GM19324 (cell line): ENCODE measurements at regions not wholly inside any gene's neighbourhood (a gene's known extent, or its start where the extent isn't known, plus 50 kb on each side); places are given as distances from the start of the nearest gene placed in this dataset.
"Not testable (repeated sequence)": the region's sequence is repeated elsewhere in the genome, so short reads cannot be mapped to it uniquely, and the experiment has no call there.

ENCODE experiments used
- ATAC-seq: cut with Tn5 transposase; IDR thresholded peaks from one replicate; pipeline ENCODE4 v1.9.1; 2021; ENCODE audit warnings: mild to moderate bottlenecking, moderate library complexity; ENCODE audit not compliant: unreplicated experiment, low FRiP score

DNA sequence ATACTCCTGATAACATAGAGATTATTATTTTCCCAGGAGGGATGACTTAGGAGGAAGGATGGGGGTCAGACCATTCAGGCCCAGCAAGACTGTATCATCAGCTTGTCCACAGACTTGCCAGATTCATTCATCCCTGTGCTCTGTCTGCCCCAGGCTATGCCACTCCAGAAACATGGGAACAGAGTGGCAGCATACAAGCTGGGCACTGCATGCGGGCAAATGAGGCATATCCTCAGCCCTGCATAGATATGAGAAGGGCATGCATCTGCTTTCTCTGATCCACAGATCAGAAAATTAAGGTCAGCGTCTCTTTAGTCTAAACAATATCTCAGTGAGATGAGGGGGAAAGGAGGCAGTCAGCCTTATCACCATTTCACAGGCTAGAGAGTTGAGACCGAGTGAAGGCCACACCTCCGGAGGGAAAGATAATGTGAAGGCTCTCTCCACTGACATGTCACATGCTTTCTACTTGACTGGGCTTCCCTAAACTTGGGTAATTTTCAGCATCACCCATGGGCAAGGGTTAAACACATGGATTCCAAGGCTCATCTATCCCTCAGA is 140.5 kb downstream of the TFAP2B start:
- no peak for ATAC-seq

DNA sequence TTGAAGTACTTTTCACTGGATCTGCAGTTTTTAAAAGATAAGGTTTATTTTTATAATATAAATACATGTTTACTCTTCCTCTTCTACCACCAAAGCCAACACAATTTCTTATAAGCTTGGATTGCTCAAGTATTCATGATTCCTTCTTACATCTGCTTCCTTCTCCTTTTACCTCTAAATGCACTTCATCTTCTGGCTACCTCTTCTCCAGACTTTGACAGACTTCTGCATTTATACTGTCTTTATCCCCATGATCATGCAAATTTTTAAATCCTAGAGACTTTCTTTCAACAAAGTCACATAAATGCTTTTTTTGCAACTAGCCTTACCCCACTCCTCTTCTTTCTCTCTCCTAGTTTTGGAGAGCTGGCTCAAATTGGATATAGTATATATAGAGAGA is 142.9 kb downstream of the TFAP2B start:
- no peak for ATAC-seq

DNA sequence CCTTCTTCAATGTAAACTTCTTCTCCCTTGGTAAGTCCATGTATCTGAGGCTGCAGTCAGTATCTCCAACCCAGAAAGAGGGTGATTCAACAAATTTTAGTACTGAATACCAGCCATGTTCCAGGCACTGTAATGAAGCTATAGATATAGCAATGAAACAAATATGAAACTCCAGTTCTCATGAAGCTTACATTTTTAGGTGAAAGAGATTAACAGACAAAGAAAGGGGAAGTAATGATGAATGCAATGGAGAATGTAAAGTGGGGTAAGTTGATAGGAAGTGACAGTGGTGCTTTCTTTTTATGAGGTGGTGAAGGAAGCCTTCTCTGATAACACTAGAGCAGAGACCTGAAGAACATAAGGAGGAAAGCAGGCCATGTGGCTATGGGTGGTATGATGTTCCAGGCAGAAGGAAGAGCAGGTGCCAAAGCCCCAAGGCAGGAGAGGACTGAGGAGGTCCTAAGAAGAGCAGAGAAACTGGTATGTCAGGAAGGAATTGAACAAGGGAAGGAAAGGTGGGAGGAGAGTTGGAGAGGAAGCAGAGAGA is 143.6 kb downstream of the TFAP2B start:
- no peak for ATAC-seq

DNA sequence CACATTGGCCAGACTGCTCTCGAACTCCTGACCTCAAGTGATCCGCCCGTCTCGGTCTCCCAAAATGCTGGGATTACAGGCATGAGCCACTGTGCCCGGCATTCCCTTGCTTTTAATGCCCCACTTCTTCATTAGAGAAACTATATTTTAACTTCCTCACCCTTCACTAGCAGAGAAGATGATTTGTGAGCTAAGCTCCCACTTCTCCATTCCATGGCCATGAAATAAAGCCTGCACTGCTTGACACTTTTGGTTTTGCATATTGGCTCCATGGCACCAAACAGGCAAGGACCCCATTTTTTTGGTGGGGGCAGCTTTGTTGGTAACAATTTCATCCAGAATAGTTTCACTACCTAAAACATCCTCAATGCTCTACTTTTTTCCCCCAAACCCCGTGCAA is 145.3 kb downstream of the TFAP2B start:
- no peak for ATAC-seq

DNA sequence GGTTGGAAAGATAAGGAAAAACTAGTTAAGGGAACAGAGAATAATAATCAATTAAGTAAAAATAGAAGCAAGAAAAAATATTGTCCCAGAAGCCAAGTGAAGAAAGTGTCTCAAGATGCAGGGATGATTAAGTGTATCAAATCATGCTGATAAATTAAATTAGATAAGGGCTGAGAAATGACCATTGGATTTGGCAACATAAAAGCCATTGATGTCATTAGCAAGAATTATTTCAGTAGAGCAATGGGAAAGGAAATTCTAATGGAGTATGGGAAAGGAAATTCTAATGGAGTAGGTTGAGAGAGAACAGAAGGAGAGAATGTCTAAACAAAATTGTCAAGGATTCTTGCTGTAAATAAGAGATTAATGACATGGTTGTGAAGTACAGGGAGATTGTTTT is 146.8 kb downstream of the TFAP2B start:
- no peak for ATAC-seq

DNA sequence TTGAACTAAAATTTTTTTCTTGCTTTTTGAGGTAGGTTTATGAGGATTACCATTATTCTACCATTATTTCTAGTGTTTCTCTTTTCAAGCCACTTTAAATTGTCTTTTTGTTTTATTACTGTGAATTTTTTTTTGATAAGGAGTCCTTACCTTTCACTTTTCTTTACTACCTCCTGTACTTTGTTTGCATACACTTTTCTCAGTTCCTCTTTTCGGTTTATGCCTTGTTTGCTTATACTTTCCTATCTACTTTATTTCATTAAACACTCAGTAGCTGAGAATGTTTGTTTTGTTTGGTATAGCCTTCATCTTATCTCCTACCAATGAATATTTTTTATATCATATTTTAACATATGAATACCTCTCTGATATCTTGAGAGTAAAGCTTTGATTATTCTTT is 147.9 kb downstream of the TFAP2B start:
- peak; percentile 90 for ATAC-seq

DNA sequence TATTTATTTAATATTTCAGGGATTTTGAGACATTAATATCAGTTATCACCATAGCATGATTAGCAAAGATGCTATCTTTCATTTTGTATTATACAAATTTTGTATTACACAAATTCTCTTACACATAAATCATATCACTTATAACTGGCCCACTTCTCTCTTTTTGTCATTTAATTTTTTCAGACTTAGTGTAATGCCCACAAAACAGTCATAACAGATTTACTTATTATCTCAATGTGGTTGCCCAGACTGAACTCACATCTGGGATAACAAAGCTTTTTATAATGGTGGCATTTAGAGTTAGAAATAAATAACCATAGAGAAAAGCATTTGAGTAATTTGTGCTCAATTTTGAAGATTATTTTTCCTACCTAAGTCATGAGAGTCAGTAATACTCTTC is 148.3 kb downstream of the TFAP2B start:
- no peak for ATAC-seq

DNA sequence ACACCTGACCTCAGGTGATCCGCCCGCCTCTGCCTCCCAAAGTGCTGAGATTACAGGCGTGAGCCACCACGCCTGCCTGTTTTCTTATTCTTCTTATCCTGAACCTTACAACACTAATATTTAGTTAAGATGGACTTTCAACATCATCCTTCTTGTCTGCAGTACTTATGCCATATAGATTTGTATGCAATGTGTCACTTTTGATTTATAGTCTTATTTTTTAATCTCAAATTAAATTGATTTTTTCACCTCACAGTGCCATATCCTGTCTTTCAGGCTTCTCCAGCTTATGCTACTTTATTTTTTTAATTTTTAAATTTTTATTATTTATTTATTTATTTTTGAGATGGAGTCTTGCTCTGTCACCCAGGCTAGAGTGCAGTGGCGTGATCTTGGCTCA is 149.6 kb downstream of the TFAP2B start:
- not testable (repeated sequence) for ATAC-seq

DNA sequence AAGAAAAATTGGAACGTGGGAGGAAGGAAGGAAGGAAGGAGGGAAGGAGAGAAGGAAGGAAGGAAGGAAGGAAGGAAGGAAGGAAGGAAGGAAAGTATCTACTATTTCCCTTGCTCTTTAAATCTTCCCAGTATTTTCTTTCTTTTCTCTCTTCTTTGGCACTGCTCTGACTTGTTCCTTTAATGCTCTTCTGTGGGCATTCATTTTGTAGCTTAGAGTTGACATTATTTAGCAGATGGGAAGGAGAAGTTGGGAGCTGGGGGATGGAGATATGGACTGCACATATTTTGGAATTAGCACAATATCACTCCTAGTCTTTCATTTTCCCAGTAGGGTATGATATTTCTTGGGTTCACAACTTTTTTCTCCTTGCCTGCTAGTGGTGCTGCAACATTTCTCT is 152.2 kb downstream of the TFAP2B start:
- ATAC-seq, result no peak

DNA sequence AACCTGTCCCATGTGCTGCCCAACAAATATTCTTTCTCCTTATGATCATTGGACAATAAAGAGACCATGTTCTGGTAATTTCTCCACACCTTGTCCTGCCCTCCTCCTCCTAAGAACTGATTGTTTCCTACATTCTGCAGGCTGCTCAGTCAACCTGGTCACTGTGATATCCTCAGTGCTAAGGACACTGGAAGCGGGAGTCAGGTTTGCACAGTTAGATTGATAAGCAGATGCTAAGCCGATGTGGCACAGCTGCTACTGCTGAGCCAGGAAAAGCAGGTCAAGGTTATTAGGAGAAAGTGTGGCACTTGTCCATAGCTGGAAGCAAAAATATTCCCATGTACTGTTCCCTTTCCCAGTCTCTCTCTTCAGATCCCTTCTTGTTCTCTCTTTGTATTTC is 154.8 kb downstream of the TFAP2B start:
- no peak for ATAC-seq

DNA sequence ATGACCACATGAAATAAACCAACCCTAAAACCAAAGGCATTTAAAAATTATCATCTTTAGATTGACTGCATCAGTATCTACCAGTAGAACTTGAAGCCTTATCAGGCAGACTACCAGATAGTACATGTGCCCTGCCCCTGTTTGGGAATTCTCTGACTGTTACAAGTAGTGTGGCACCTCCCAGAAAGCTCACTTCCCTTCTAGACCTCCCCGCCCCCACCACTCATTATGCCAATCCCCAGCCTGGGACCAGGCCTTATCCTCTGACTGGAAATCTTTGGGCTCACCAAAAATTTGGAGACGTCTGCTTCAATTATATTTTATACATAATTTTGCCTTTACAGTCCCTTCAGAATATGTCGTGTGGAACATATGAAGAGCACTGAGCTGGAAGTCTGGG is 155.6 kb downstream of the TFAP2B start:
- no peak for ATAC-seq

DNA sequence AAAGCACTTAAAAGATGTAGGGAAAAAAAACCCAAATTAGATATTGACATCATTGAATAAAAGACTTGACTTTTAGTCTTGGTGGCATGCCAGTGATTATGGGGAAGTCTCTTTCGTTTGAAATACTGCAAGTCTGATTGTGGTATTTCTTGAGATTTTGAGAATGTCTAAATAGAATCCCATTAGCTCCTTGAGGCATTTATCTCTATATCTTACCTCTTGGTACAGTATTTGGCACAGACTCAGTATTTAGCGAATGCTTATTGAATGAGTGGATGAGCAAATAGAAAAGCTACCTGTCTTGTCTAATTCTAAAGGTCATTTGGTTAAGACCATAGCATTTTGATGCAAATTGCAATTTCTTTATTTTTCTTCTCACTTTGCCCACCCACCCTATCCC is 156.5 kb downstream of the TFAP2B start:
- ATAC-seq, result no peak

DNA sequence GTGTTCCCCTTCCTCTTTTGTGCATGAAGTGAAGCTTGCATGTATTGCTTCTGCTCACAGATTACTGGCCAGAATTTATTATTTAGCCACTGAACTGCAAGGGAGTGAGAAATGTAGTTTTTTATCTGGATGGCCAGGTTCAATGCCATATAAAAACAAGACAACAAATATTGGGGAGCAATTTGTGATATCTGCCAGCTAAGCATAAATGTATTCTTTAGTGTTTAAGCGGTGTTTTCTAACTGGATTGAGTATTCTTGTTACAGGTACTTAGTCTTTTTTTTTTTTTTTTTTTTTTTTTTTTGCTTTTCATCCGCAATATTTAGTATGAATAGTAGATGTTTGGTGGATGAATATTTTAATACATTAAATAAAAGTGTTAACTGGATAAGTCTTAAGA is 158.2 kb downstream of the TFAP2B start:
- ATAC-seq, result no peak

DNA sequence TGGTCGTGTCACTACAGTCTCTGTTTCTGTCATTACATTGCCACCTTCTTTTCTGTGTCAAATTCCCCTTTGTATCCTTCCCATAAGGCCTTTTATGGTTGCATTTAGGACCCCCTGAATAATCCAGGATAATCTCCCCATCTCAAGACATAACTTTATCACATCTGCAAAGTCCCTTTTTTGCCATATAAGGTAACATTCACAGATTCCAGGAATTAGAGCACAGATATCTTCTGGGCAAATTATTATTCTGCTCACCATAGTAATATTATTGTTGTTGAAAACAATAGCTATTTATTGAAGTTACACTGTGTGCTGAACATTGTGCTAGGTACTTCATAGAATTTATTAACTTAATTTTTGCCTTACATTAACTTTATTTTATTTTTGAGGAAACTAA is 159.1 kb downstream of the TFAP2B start:
- no peak for ATAC-seq

DNA sequence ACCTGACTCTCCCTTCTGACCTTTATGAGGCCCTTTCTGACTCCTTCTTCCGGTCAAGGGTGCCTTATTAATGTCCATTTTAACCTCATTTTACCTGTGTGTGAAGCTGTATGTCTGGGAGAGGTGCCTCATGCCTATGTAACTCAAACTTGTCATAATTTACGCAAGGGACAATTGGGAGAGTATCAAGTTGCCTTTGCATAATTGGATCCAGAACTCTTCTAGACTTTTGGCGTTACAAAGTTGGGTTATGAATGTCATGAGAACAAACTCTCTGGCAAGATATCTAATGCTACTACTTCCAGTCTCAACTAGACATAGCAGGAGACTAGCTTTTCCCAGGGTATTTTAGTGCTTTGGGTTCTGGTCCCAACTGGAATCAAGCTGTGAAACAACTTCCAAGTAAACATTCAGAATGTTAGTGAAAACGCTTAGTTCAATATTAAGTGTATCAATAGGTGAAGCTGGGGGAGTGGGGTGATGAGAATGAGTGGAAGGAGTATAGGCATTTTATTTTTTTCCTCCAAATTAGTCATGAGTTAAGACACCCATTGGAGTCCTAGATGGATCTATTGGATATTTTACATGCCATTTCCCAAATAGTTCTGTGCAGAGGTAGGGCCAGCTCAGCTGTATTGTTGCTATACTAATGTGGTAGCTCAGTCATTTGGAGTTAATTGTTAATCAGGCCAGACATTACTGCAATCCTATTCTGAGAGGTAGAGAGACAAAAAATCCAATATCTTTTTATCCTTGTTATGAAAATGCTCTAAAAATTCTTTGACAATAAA is 159.9 kb downstream of the TFAP2B start:
- ATAC-seq, result no peak

DNA sequence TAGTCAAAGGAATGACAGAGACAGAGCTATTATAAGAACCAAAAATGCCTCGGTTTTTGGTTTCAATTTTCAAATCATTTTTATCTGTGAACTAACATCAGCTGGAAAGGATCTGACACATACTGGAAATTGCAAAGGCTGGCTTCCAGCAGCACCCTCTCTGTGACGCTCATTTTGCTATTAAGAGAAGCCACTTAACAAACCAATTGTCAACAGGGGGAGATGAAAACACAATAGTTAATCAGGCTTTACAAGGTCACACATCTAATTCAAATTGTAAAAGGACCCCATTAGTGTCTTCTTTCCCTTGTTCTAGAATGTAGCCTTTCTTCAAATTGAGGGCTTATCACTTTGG is 160.5 kb downstream of the TFAP2B start:
- ATAC-seq, result no peak

DNA sequence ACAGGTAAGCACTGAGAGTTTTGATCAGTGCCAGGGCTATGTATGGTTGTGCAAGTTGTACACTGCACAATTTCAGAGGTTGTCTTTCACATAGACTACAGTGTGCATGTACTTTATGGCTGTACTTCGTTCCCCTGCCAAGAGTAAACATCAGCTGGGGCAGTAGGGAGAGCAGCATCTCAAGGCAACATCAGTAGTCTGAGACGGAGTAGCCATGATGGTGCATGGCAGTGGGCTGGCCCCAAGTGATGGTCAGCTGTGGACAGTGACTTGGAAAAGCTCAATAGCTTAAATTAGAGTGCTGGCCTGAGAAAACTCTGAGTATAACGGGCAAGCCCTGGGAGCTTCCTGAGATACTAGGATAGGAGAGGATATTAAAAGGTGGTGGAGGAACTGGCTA is 165.5 kb downstream of the TFAP2B start:
- no peak for ATAC-seq

DNA sequence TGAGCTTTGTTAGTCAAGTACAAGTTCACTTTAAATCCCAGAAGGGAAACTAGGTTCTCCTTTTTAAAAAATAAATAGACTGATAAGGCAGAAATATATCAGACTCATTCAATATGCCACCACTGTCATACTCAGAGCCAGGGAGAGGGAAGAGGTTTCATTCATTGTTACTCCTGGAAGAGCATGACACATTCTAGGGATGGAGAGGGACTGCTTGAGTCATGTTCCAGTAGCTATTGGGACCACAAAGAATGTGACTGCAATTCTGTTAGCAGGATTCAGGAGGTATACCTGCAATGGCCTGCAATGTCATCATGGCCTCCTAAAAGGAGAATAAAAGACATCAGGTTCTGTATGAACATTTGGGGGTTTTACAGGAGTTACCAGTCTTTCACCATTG is 167.6 kb downstream of the TFAP2B start:
- ATAC-seq, result no peak

DNA sequence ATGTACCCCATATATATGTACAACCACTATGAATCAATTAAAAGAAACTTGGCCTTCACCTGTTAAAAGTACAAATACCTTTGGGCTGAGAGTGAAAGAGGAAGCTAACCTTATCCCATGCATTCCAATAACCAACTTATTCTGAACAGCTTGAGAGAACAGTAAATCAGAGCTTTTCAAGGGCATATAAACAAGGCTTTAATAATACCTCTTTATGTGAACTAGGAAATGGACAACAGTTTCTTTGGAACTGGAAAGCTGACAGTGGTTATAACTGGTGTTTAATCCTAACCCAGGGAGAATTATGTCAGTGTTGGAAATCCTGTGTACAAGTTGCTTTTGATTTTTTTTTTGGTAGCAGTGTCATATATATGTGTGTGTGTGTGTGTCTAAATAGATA is 170.5 kb downstream of the TFAP2B start:
- ATAC-seq, result no peak

DNA sequence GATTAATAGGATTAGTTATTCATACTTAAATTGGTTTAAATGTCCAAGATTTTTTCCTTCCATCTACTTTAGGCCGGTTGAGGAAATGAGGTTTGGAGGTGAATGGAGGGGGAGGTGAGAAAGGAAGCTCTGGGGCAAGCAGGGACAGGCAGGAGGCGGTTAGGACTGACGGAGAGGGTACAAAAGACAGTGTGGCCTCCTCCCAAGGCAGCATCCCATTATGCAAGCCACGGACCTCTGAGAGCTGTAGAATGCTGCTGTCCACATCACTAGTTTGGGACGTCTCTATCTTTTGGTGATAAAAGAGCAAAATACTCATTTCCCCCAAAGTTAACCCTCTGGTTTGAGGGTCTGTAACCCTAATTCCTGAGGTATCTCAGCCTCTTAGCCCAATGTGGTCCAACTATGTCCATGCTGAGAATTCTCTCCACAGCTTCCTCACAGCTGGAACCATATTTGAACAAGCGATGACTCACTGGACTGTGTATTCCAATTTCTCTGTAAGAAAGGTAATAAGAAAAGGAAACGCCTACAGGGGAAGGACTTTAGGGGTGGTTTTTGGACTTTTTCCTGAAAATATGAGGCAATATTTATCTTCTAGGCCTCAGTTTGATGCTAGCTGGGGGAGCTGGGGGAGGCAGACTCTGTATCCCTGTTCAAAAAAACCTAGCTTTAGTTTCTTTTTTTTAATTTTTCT is 172.2 kb downstream of the TFAP2B start:
- no peak for ATAC-seq

DNA sequence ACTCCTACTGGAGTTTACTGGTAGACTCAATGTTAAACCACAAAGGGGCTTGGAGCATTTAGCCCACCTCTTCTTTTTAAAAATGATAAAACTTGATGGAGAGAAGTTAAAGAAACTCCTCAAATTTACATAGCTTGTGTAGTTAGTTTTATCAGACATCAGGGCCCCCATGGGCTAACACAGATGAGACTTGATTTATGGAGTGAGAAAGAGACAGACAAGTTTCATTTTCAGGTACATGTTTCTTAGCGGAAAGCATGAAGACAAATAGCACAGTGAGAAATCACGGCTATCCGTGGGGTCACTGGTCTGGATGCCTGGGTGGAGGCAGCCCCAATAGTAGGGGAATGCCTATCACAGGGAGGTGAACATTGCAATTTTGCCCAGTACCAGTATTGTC is 173.6 kb downstream of the TFAP2B start:
- no peak for ATAC-seq
